Upper lobe of left lung (tissue), 4 donors: ENCODE measurements at regions not wholly inside any gene's neighbourhood (a gene's known extent, or its start where the extent isn't known, plus 50 kb on each side); places are given as distances from the start of the nearest gene placed in this dataset.

Source experiments
- POLR2A ChIP-seq, 4 donors: fragments of 450-650 bp; IDR thresholded peaks; one replicate each; pipeline ENCODE4 v1.5.1; 2016 to 2017; ENCODE audit warnings: antibody characterized with exemption in 4 of 4, mild to moderate bottlenecking in 2 of 4
- POLR2AphosphoS5 ChIP-seq, 2 donors: sonication (generic); formaldehyde crosslinking; IDR thresholded peaks; one replicate each; pipeline ENCODE4 v1.5.1; 2017; ENCODE audit warnings: antibody characterized with exemption in 2 of 2
- TF ChIP-seq, protein P1 (sequence below), 6 experiments: fragments of 450-650 bp in 4 of 6; fragments of 200-600 bp in 2 of 6; sonication (generic) in 2 of 6; IDR thresholded peaks; one replicate each; pipeline ENCODE4 v1.5.1; 2016 to 2019; ENCODE audit warnings: antibody characterized with exemption in 6 of 6

- TF ChIP-seq, protein P1, sequence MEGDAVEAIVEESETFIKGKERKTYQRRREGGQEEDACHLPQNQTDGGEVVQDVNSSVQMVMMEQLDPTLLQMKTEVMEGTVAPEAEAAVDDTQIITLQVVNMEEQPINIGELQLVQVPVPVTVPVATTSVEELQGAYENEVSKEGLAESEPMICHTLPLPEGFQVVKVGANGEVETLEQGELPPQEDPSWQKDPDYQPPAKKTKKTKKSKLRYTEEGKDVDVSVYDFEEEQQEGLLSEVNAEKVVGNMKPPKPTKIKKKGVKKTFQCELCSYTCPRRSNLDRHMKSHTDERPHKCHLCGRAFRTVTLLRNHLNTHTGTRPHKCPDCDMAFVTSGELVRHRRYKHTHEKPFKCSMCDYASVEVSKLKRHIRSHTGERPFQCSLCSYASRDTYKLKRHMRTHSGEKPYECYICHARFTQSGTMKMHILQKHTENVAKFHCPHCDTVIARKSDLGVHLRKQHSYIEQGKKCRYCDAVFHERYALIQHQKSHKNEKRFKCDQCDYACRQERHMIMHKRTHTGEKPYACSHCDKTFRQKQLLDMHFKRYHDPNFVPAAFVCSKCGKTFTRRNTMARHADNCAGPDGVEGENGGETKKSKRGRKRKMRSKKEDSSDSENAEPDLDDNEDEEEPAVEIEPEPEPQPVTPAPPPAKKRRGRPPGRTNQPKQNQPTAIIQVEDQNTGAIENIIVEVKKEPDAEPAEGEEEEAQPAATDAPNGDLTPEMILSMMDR (IDR thresholded peaks at IDR 0.05) = no peak
- TF ChIP-seq POLR2A (IDR thresholded peaks at IDR 0.05) (no peak), POLR2AphosphoS5 (IDR thresholded peaks at IDR 0.05) (no peak)
These were observed 150.8 kb upstream of the FGGY start for GRCh38 chr1:59146056-59146455.
